SH-SY5Y (cell line): ENCODE measurements at regions not wholly inside any gene's neighbourhood (a gene's known extent, or its start where the extent isn't known, plus 50 kb on each side); places are given as distances from the start of the nearest gene placed in this dataset.

ENCODE experiments used
- GATA2 ChIP-seq: IDR thresholded peaks from 2 replicates; pipeline ENCODE4 v1.6.1; 2011; ENCODE audit warnings: mild to moderate bottlenecking, low read depth, low read length
- GATA3 ChIP-seq: IDR thresholded peaks from 2 replicates; pipeline ENCODE4 v1.6.1; 2011; ENCODE audit warnings: low read depth, mild to moderate bottlenecking, low read length, moderate library complexity

DNA sequence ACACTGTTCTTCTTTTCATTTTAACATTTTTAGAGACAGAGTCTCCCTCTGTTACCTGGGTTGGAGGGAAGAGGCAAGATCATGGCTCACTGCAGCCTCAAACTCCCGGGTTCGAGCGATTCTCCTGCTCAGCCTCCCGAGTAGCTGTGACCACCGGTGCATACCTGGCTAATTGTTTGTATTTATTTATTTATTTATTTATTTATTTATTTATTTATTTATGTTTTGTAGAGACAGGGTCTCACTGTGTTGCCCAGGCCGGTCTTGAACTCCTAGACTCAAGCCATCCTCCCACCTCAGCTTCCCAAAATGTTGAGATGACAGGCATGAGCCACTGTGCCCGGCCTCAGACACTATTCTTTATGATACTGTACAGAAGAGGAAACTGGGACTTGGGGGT, 1176.6 kb upstream of the AUTS2 start:
- no peak for TF ChIP-seq GATA3
- no peak for TF ChIP-seq GATA2
